GM12864 (cell line): ENCODE measurements at regions not wholly inside any gene's neighbourhood (a gene's known extent, or its start where the extent isn't known, plus 50 kb on each side); places are given as distances from the start of the nearest gene placed in this dataset.

ENCODE experiments used
- DNase-seq: peaks from one replicate; pipeline ENCODE4 v3.0.0-alpha.2; 2011; ENCODE audit warnings: low read depth
- H3K4me3 ChIP-seq: 2 replicates; pipeline ENCODE4 v1.5.1; 2011; ENCODE audit warnings: mild to moderate bottlenecking, low read depth, low read length, control low read depth
- CTCF ChIP-seq: IDR thresholded peaks from 2 replicates; pipeline ENCODE4 v1.5.1; 2011; ENCODE audit warnings: low read depth, mild to moderate bottlenecking, moderate library complexity, low read length, control low read depth, inconsistent platforms; ENCODE audit errors: missing control alignments

GRCh38 chr1:224524679-224525078 lies 90.1 kb upstream of the WDR26 start:
- DNase-seq, result no peak

DNA sequence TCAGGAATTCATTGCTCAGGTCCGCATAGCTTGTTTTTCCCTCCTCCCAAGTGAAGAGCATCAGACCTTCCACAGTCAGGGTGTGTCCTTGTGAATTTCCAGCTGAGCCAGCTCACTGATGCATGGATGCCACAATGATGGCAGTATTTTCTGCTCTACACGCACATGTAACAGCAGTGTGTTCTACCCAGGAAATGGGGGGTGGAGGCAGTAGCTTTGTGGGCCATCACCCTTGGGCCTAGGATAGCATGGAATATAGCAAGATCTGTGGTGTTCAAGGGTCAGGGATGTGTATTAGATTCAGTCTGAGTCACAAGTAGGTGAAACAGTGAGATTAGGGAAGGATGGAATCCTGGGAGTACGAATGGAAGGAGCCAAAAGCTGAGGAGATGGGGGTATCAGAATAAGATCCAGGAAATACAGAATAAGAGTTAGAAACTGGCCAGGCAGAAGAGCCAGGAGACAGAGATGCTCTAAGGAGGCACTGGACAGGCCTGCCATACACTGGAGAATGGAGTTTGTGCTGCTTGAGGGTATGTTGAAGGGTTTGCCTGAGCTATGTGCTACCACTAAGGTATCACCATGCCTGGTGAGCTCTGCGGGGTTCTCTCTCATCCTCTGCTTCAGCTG lies 90.6 kb upstream of the CNIH3 start:
- no peak overlapping the region for H3K4me3 ChIP-seq
- TF ChIP-seq CTCF, result no peak
- no peak for DNase-seq

More at GRCh38 chr1:224524679-224525078, 90.1 kb upstream of the WDR26 start:
- TF ChIP-seq CTCF, result no peak
- no peak overlapping the region for H3K4me3 ChIP-seq

DNA sequence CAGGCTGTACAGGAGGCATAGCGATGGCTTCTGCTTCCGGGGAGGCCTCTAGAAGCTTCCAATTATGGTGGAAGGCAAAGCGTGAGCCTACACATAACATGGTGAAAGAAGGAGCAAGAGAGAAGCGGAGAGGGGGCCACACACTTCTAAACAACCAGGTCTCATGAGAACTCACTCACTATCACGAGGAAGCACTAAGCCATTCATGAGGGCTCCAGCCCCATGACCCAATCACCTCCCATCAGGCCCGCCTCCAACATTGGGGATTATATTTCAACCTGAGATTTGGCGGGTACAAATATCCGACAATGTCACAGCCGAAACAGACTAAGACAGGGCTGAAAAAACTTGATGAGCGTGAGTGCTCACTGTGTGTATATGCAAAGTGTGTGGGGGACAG lies 89.3 kb upstream of the CNIH3 start:
- H3K4me3 ChIP-seq, result no peak overlapping the region
- no peak for TF ChIP-seq CTCF
- no peak for DNase-seq

DNA sequence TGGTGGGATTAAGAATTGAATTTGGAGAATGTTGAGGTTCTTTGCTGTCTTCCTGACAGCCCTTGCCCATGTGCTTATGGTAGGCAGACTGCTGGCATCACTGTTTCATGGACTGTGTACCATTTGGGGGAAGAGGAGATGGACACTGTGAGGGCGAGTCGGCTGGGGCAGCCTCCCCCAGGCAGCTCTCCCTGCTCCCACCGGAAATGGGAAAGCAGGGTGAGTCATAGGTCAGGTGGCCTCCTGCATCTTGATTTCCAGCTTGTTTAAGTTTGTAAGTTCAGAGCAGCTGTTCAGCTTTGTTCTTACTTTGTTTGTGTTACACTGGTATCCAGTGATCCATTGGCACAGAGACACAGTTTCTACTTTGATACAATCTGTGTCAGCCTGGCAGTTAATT lies 87.2 kb upstream of the CNIH3 start:
- H3K4me3 ChIP-seq, result no peak overlapping the region
- TF ChIP-seq CTCF, result no peak
- no peak for DNase-seq

DNA sequence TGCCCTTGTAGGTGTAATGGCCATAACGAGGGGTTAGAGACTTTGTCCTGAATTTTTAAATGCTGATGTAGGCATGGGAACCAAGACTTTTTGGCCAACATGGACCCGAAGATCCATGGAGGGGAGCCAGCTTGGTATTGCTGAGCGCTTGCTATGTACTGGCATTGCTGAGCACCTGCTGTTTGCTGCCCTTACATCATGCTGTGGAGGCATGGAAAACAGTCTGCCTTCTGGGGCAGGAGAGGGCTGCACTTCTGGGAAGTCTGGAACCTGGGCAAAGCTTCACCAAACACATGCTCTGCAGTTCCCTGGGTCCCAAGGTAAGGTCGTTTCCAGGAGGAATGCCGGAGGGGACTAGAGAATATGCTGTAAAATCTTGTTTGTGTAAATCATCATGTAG lies 86.3 kb upstream of the CNIH3 start:
- no peak for DNase-seq
- H3K4me3 ChIP-seq, result no peak overlapping the region
- no peak for TF ChIP-seq CTCF

GRCh38 chr1:224533517-224533916 lies 82.6 kb upstream of the CNIH3 start:
- no peak for DNase-seq
- H3K4me3 ChIP-seq, result no peak overlapping the region
- no peak for TF ChIP-seq CTCF

GRCh38 chr1:224534731-224535130 lies 81.4 kb upstream of the CNIH3 start:
- TF ChIP-seq CTCF, result no peak
- H3K4me3 ChIP-seq, result no peak overlapping the region
- no peak for DNase-seq
